H9 (cell line): ENCODE measurements at regions not wholly inside any gene's neighbourhood (a gene's known extent, or its start where the extent isn't known, plus 50 kb on each side); places are given as distances from the start of the nearest gene placed in this dataset.

Experiments used
- DNase-seq: peaks from one replicate; pipeline ENCODE4 v3.0.0-alpha.2; 2017
- H2AFZ ChIP-seq: one replicate; pipeline ENCODE4 v1.6.1; 2013; ENCODE audit warnings: mild to moderate bottlenecking, low read length, control low read depth, moderate library complexity
- H2AK5ac ChIP-seq: 2 replicates; pipeline ENCODE4 v1.6.1; 2013; ENCODE audit warnings: low read length, control low read depth, mixed read lengths; ENCODE audit not compliant: insufficient read length
- H2BK120ac ChIP-seq: one replicate; pipeline ENCODE4 v1.6.1; 2013; ENCODE audit warnings: low read depth, mild to moderate bottlenecking, low read length, control low read depth, inconsistent platforms; ENCODE audit not compliant: poor library complexity, severe bottlenecking
- H2BK12ac ChIP-seq: 2 replicates; pipeline ENCODE4 v1.6.1; 2013; ENCODE audit warnings: low read length, control low read depth, mixed read lengths, low read depth; ENCODE audit not compliant: insufficient read length
- H2BK15ac ChIP-seq: 2 replicates; pipeline ENCODE4 v1.6.1; 2013; ENCODE audit warnings: low read depth, low read length, control low read depth
- H2BK20ac ChIP-seq: one replicate; pipeline ENCODE4 v1.6.1; 2013; ENCODE audit warnings: low read depth, mild to moderate bottlenecking, low read length, control low read depth, inconsistent platforms; ENCODE audit not compliant: poor library complexity, severe bottlenecking
- H2BK5ac ChIP-seq: 2 replicates; pipeline ENCODE4 v1.6.1; 2013; ENCODE audit warnings: low read length, control low read depth, mixed read lengths; ENCODE audit not compliant: insufficient read length
- H3K14ac ChIP-seq: 2 replicates; pipeline ENCODE4 v1.6.1; 2013; ENCODE audit warnings: low read length, control low read depth; ENCODE audit not compliant: insufficient read depth
- H3K18ac ChIP-seq: 2 replicates; pipeline ENCODE4 v1.6.1; 2013; ENCODE audit warnings: low read depth, mild to moderate bottlenecking, mixed read lengths, low read length, control low read depth; ENCODE audit not compliant: insufficient read length
- H3K23ac ChIP-seq: 2 replicates; pipeline ENCODE4 v1.6.1; 2013; ENCODE audit warnings: low read length, control low read depth, mixed read lengths, low read depth; ENCODE audit not compliant: insufficient read length
- H3K23me2 ChIP-seq: 2 replicates; pipeline ENCODE4 v1.6.1; 2013; ENCODE audit warnings: low read depth, mild to moderate bottlenecking, mixed read lengths, low read length, control low read depth; ENCODE audit not compliant: insufficient read length, poor library complexity, severe bottlenecking
- H3K27ac ChIP-seq: 2 replicates; pipeline ENCODE4 v1.5.1; 2013; ENCODE audit warnings: low read length, control low read depth, mixed read lengths, low read depth; ENCODE audit not compliant: insufficient read length
- H3K27me3 ChIP-seq: 2 replicates; pipeline ENCODE4 v1.6.1; 2013; ENCODE audit warnings: low read length, control low read depth, inconsistent platforms; ENCODE audit not compliant: insufficient read depth
- H3K4ac ChIP-seq: 2 replicates; pipeline ENCODE4 v1.6.1; 2013; ENCODE audit warnings: low read depth, mild to moderate bottlenecking, control low read depth, inconsistent platforms, low read length, moderate library complexity
- H3K4me1 ChIP-seq: 2 replicates; pipeline ENCODE4 v1.6.1; 2013; ENCODE audit warnings: low read length, control low read depth, inconsistent platforms; ENCODE audit not compliant: insufficient read depth
- H3K4me2 ChIP-seq: 2 replicates; pipeline ENCODE4 v1.6.1; 2013; ENCODE audit warnings: low read length, control low read depth, mixed read lengths; ENCODE audit not compliant: insufficient read length, insufficient read depth
- H3K56ac ChIP-seq: 2 replicates; pipeline ENCODE4 v1.6.1; 2013; ENCODE audit warnings: low read depth, mild to moderate bottlenecking, mixed read lengths, low read length, control low read depth; ENCODE audit not compliant: insufficient read length
- H3K79me1 ChIP-seq: 2 replicates; pipeline ENCODE4 v1.6.1; 2013; ENCODE audit warnings: low read depth, mild to moderate bottlenecking, moderate library complexity, low read length, control low read depth, inconsistent platforms; ENCODE audit not compliant: insufficient read depth, poor library complexity, severe bottlenecking
- H3K79me2 ChIP-seq: 2 replicates; pipeline ENCODE4 v1.6.1; 2013; ENCODE audit warnings: low read length, control low read depth, inconsistent platforms; ENCODE audit not compliant: insufficient read depth
- H3K9ac ChIP-seq: 2 replicates; pipeline ENCODE4 v1.6.1; 2013; ENCODE audit warnings: low read length, control low read depth, mixed read lengths; ENCODE audit not compliant: insufficient read length; ENCODE audit errors: extremely low read depth
- H3K9me3 ChIP-seq: one replicate; pipeline ENCODE4 v1.6.1; 2013; ENCODE audit warnings: low read depth, low read length, inconsistent platforms; ENCODE audit not compliant: control insufficient read depth
- H3T11ph ChIP-seq: one replicate; pipeline ENCODE4 v1.6.1; 2013; ENCODE audit warnings: mild to moderate bottlenecking, low read length, control low read depth, inconsistent platforms
- H4K20me1 ChIP-seq: one replicate; pipeline ENCODE4 v1.6.1; 2013; ENCODE audit not compliant: control insufficient read depth, insufficient read length, insufficient read depth
- H4K5ac ChIP-seq: 2 replicates; pipeline ENCODE4 v1.6.1; 2013; ENCODE audit warnings: low read depth, mild to moderate bottlenecking, mixed read lengths, low read length, control low read depth; ENCODE audit not compliant: insufficient read length
- H4K8ac ChIP-seq: replicated peaks from 2 replicates; pipeline ENCODE4 v1.6.1; 2013; ENCODE audit warnings: low read length, control low read depth, mixed read lengths, low read depth; ENCODE audit not compliant: insufficient read length
- H4K91ac ChIP-seq: 2 replicates; pipeline ENCODE4 v1.6.1; 2013; ENCODE audit warnings: low read depth, mild to moderate bottlenecking, moderate library complexity, mixed read lengths, low read length, control low read depth; ENCODE audit not compliant: insufficient read length
- H3K27ac Mint-ChIP-seq, 3 experiments: 2 replicates in 2 of 3; 3 replicates in 1 of 3; pipeline ENCODE4 v1.8.0; 2020 to 2021; ENCODE audit warnings: mixed read lengths in 3 of 3, mild to moderate bottlenecking in 1 of 3, moderate library complexity in 1 of 3
- H3K27me3 Mint-ChIP-seq: 2 replicates; pipeline ENCODE4 v1.8.0; 2021; ENCODE audit warnings: low read depth, mild to moderate bottlenecking, moderate library complexity, mixed read lengths
- H3K36me3 Mint-ChIP-seq, 3 experiments: 2 replicates in 2 of 3; 3 replicates in 1 of 3; pipeline ENCODE4 v1.8.0; 2020 to 2021; ENCODE audit warnings: low read depth in 3 of 3, mixed read lengths in 3 of 3; ENCODE audit not compliant: insufficient read depth in 1 of 3
- H3K4me1 Mint-ChIP-seq, 2 experiments: 2 replicates each; pipeline ENCODE4 v1.8.0; 2020; ENCODE audit warnings: mixed read lengths in 2 of 2
- H3K4me3 Mint-ChIP-seq, 2 experiments: 2 replicates in 1 of 2; 3 replicates in 1 of 2; pipeline ENCODE4 v1.8.0; 2020 to 2021; ENCODE audit warnings: mild to moderate bottlenecking in 2 of 2, mixed read lengths in 2 of 2, moderate library complexity in 1 of 2
- H3K9me3 Mint-ChIP-seq, 2 experiments: 2 replicates in 1 of 2; 3 replicates in 1 of 2; pipeline ENCODE4 v1.8.0; 2020; ENCODE audit warnings: mild to moderate bottlenecking in 2 of 2, mixed read lengths in 2 of 2, moderate library complexity in 1 of 2
- WGBS: extraction: QIAGEN DNeasy Blood & Tissue Kit; methylation state at CpG from one replicate; pipeline ENCODE4 v1.1.7; 2013; ENCODE audit warnings: missing lambda C conversion rate, low lambda C conversion rate, mixed read lengths; ENCODE audit not compliant: insufficient read length; ENCODE audit errors: extremely low coverage; 5-methylcytosine and 5-hydroxymethylcytosine counted together
- TF ChIP-seq, protein P1 (sequence below): fragments of 200-600 bp; sonication (generic); conservative IDR thresholded peaks from 3 replicates; pipeline ENCODE4 v1.8.0; 2021; ENCODE audit warnings: antibody characterized with exemption, mild to moderate bottlenecking

DNA sequence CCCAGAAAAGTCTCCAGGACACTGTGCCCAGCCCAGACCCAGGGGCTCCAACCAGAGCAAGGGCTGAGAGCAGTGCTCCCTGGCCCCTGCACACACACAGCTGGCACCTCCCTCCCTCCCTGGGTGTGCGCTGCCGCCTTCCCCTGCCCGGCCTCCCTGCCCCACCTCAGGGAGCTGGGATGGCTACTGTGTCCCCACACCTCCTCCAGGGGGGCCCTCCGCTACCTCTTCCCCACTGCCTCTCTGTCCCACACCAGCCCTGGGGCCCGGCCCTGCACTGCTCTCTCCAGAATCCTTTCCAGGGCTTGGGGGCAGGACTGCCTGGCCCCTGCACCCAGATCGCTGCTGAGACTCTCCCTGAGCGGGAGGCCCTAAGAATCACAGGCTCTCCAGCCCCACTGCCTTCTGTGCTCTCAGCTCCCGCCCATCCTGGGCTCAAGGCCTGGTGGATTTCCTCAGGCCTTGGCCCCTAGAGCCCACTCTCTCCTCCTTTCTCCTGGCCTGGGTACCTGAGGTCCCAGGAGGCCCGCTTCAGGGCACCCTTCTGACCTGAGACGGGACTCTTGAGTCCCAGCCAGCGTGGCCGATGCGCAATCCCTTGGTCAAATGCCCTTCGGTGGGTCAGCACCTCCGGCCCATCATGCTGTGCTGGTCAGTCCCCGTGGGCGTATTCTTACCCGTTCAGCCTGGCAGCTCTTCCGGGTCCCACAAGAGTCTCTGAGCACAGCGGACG is 276.8 kb upstream of the HDAC4 start:
- no peak overlapping the region for H3K23ac ChIP-seq
- H2AFZ ChIP-seq: no peak overlapping the region
- H3K27me3 ChIP-seq: no peaks in the 10 kb centered on the region
- no peaks in the 10 kb centered on the region for H3K79me2 ChIP-seq
- no peak overlapping the region for H3T11ph ChIP-seq
- Mint-ChIP-seq H3K9me3 (peaks cover 0 to 2% of the 10 kb centered on the region in 2 experiments; a peak in 2 of 5 replicates), H3K27me3 (peaks cover 9% of the 10 kb centered on the region), H3K4me1 (no peaks in the 10 kb centered on the region), H3K36me3 (no peaks in the 10 kb centered on the region; a peak in 1 of 7 replicates), H3K27ac (peak overlapping the region in 2 of 3 experiments; percentile 51 to 59; a peak in 2 of 7 replicates), H3K4me3 (no peak overlapping the region)
- no CpG with 5 or more reads among the region's 21 CpGs for WGBS
- DNase-seq: no peak
- no peak overlapping the region for H4K8ac ChIP-seq
- H3K56ac ChIP-seq: no peak overlapping the region
- no peaks in the 10 kb centered on the region for H3K23me2 ChIP-seq
- H3K4me1 ChIP-seq: no peaks in the 10 kb centered on the region
- no peak overlapping the region; the same call in 1 of the 2 replicates for H3K14ac ChIP-seq
- no peaks in the 10 kb centered on the region for H4K20me1 ChIP-seq
- H2BK5ac ChIP-seq: no peak overlapping the region
- no peak overlapping the region for H4K91ac ChIP-seq
- no peak overlapping the region for H3K9ac ChIP-seq
- TF ChIP-seq, protein P1, sequence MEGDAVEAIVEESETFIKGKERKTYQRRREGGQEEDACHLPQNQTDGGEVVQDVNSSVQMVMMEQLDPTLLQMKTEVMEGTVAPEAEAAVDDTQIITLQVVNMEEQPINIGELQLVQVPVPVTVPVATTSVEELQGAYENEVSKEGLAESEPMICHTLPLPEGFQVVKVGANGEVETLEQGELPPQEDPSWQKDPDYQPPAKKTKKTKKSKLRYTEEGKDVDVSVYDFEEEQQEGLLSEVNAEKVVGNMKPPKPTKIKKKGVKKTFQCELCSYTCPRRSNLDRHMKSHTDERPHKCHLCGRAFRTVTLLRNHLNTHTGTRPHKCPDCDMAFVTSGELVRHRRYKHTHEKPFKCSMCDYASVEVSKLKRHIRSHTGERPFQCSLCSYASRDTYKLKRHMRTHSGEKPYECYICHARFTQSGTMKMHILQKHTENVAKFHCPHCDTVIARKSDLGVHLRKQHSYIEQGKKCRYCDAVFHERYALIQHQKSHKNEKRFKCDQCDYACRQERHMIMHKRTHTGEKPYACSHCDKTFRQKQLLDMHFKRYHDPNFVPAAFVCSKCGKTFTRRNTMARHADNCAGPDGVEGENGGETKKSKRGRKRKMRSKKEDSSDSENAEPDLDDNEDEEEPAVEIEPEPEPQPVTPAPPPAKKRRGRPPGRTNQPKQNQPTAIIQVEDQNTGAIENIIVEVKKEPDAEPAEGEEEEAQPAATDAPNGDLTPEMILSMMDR: no peak
- H2BK120ac ChIP-seq: no peak overlapping the region
- no peak overlapping the region for H2AK5ac ChIP-seq
- H3K18ac ChIP-seq: no peak overlapping the region
- H3K9me3 ChIP-seq: no peaks in the 10 kb centered on the region
- H3K4me2 ChIP-seq: no peak overlapping the region
- no peaks in the 10 kb centered on the region for H3K79me1 ChIP-seq
- H2BK12ac ChIP-seq: no peak overlapping the region
- no peak overlapping the region for H4K5ac ChIP-seq
- H2BK15ac ChIP-seq: no peak overlapping the region
- no peak overlapping the region for H2BK20ac ChIP-seq
- H3K27ac ChIP-seq: no peak overlapping the region
- H3K4ac ChIP-seq: no peak overlapping the region
